T-helper 17 cell (primary cell): ENCODE measurements at regions not wholly inside any gene's neighbourhood (a gene's known extent, or its start where the extent isn't known, plus 50 kb on each side); places are given as distances from the start of the nearest gene placed in this dataset.
"Not testable (repeated sequence)": the region's sequence is repeated elsewhere in the genome, so short reads cannot be mapped to it uniquely, and the experiment has no call there.

Experiments
- ATAC-seq: fragments of 150-1000 bp; cut with Tn5 transposase; 2 replicates; pipeline ENCODE4 v1.10.0; 2021; ENCODE audit warnings: mild to moderate bottlenecking, moderate library complexity
- DNase-seq, 3 donors: peaks; one replicate each; pipeline versions ENCODE4 v3.0.0 to v3.0.0-alpha.2; 2020 to 2021
- H3K9me3 ChIP-seq: one replicate; pipeline ENCODE4 v1.7.0; 2013; ENCODE audit warnings: low read length, mild to moderate bottlenecking; ENCODE audit not compliant: control insufficient read depth, poor library complexity, severe bottlenecking
- H3K27ac Mint-ChIP-seq: one replicate; pipeline ENCODE4 v1.8.0; 2022; ENCODE audit warnings: mild to moderate bottlenecking, moderate library complexity, mixed read lengths
- H3K27me3 Mint-ChIP-seq: one replicate; pipeline ENCODE4 v1.8.0; 2022; ENCODE audit warnings: mixed read lengths
- H3K36me3 Mint-ChIP-seq: one replicate; pipeline ENCODE4 v1.8.0; 2022; ENCODE audit warnings: low read depth, mixed read lengths
- H3K4me1 Mint-ChIP-seq: one replicate; pipeline ENCODE4 v1.8.0; 2022; ENCODE audit warnings: mild to moderate bottlenecking, mixed read lengths
- H3K4me3 Mint-ChIP-seq: one replicate; pipeline ENCODE4 v1.8.0; 2022; ENCODE audit warnings: mild to moderate bottlenecking, moderate library complexity, mixed read lengths

DNA sequence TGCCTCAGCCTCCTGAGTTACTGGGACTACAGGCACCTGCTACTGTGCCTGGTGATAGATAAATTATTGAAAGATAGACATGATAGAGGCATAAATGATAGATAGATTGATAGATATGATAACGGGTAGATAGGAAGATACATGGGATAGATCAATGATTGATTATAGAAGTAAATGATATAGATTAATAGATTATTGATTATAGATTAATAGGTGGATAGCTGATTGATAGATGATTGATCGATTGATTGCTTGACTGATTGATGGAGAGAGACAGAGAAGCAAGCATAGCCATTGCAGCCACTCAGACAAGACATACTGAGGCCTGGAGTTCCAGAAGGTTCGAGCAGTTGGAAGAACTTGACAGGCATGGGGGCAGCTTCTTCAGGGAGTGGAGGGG, 3024.8 kb upstream of the TEKT4 start:
- H3K4me3 Mint-ChIP-seq, H3K27me3 Mint-ChIP-seq, ATAC-seq, H3K9me3 ChIP-seq, H3K36me3 Mint-ChIP-seq, H3K4me1 Mint-ChIP-seq, DNase-seq, H3K27ac Mint-ChIP-seq: not testable (repeated sequence)

DNA sequence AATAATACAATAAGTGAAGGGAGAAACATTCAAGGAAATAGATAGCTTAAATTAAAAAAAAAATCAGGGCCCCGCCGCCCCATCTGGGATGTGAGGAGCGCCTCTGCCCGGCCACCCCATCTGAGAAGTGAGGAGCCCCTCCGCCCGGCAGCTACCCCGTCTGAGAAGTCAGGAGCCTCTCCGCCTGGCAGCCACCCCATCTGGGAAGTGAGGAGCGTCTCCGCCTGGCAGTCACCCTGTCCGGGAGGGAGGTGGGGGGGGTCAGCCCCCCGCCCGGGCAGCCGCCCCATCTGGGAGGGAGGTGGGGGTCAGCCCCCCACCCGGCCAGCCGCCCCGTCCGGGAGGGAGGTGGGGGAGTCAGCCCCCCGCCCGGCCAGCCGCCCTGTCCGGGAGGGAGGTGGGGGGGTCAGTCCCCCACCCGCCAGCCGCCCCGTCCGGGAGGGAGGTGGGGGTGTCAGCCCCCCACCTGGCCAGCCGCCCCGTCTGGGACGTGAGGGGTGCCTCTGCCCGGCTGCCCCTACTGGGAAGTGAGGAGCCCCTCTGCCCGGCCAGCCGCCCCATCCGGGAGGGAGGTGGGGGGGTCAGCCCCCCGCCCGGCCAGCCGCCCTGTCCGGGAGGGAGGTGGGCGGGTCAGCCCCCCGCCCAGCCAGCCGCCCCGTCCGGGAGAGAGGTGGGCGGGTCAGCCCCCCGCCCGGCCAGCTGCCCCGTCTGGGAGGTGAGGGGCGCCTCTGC, 3019.4 kb upstream of the TEKT4 start:
- not testable (repeated sequence) for DNase-seq, H3K27ac Mint-ChIP-seq, ATAC-seq, H3K4me1 Mint-ChIP-seq, H3K4me3 Mint-ChIP-seq, H3K27me3 Mint-ChIP-seq, H3K36me3 Mint-ChIP-seq, H3K9me3 ChIP-seq

DNA sequence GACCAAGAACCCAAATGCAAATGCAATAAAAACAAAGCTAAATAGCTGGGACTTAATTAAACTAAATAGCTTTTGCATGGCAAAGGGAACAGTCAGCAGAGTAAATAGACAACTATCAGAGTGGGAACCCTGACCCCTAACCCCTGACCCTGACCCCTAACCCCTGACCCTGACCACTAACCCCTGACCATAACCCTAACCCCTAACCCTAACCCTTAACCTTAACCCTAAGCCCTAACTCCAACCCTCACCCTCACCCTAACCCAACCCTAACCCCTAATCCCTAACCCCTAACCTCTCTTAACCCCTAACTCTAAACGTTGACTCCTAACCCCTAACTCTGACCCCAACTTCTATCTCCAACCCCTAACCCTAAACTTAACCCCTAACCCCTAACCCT, 3014.3 kb upstream of the TEKT4 start:
- not testable (repeated sequence) for H3K27ac Mint-ChIP-seq, H3K9me3 ChIP-seq, ATAC-seq, H3K36me3 Mint-ChIP-seq, H3K4me1 Mint-ChIP-seq, DNase-seq, H3K4me3 Mint-ChIP-seq, H3K27me3 Mint-ChIP-seq

DNA sequence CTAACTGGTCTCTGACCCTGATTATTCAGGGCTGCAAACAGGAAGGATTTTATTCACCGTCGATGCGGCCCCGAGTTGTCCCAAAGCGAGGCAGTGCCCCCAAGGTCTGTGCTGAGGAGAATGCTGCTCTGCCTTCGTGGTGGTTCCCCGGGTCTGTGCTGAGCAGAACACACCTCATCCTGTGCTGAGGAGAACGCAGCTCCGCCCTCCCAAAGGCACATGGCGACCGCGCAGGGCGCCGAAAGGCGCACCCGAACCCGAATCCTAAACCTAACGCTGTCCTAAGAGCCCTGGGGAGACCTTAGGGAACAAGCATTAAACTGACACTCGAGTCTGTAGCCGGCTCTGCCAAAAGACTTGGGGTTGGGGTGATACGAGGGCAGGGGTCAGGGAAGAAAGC, 3013.5 kb upstream of the TEKT4 start:
- ATAC-seq, H3K4me1 Mint-ChIP-seq, DNase-seq: not testable (repeated sequence)

DNA sequence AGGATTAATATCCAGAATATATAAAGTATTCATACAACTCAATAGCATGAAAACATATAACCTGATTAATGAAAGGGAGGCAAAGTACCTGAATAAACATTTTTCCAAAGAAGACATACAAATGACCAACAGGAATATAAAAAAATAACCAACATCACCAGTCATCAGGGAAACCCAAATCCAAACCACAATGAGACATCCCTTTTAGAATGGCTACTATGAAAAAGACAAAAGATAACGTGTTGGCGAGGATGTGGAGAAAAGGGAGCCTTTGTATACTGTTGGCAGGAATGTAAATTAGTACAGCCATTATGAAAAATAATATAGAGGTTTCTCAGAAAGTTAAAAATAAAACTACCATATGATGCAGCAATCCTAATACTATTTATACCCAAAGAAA, 2999.5 kb upstream of the TEKT4 start:
- H3K36me3 Mint-ChIP-seq, ATAC-seq, H3K4me3 Mint-ChIP-seq, H3K27ac Mint-ChIP-seq, H3K27me3 Mint-ChIP-seq, DNase-seq, H3K4me1 Mint-ChIP-seq, H3K9me3 ChIP-seq: not testable (repeated sequence)

More for the DNA sequence above, 3013.5 kb upstream of the TEKT4 start:
- H3K27ac Mint-ChIP-seq, H3K9me3 ChIP-seq, H3K27me3 Mint-ChIP-seq, H3K4me3 Mint-ChIP-seq, H3K36me3 Mint-ChIP-seq: not testable (repeated sequence)

DNA sequence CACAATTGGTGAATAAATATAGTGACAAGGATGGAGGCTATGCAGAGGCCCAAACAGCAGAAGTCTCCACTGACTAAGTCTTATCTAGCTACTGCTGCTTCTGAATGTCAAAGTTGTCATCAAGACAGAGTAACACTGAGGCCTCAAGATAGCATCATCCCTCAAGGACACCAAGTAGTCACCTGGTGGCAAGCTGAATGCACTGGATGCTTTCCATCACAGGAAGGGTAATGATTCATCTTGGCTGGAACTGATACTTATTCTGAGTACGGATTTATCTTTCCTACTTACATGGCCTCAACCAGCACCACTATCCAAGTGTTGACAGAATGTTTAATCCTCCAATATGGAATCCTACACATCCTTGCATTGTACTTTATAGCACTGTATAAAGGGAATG, 2997.8 kb upstream of the TEKT4 start:
- not testable (repeated sequence) for ATAC-seq, H3K4me3 Mint-ChIP-seq, H3K36me3 Mint-ChIP-seq, DNase-seq, H3K27ac Mint-ChIP-seq, H3K4me1 Mint-ChIP-seq, H3K27me3 Mint-ChIP-seq, H3K9me3 ChIP-seq

DNA sequence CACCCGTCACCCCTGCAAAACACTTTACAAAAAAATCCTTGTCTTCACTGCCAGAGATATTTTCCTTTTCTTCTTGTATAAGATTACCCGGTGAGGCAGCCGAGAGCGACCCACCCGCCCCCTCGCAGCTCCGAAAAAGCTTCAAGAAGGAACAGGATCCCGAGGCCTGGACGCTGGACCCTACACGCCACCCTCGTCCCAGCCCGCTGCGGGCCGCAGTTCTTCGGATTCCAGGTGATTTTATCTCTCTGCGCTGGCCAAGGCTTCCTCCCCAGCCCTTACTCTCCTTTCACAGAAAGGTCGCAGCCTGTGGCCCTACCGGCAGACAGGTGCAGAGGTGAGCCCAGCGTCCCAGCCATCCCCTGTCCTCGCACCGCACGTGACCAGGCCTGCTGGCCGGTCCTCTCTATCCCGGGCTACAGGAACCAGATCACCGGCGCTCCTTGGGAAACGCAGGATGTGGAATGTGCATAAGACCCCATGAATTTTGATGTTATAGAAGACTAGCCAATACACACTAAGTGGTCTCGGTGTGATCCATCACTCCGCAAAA, 2993.5 kb upstream of the TEKT4 start:
- H3K4me3 Mint-ChIP-seq, H3K36me3 Mint-ChIP-seq, H3K27me3 Mint-ChIP-seq, ATAC-seq, H3K27ac Mint-ChIP-seq, H3K9me3 ChIP-seq, DNase-seq, H3K4me1 Mint-ChIP-seq: not testable (repeated sequence)

DNA sequence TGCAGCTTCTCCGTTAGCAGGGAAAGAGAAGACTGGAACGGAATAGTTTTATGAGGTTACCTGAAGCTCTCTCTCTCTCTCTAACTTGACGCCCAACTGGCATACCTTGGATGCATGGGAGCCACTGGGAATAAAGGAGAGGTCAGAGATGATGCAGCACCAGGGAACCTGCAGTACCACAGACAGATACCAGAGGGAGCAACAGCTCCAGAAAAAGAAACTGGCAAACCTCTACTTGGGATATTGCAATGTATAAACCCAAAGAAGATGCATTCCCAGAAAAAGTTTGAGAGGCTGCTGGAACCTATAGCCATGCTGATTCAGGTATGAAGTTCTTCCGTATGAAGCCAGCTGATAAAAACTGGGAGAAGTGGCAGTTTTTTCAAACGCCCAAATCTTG, 2976.1 kb upstream of the TEKT4 start:
- ATAC-seq, H3K9me3 ChIP-seq, H3K4me1 Mint-ChIP-seq, H3K36me3 Mint-ChIP-seq, H3K4me3 Mint-ChIP-seq, H3K27me3 Mint-ChIP-seq, DNase-seq, H3K27ac Mint-ChIP-seq: not testable (repeated sequence)

DNA sequence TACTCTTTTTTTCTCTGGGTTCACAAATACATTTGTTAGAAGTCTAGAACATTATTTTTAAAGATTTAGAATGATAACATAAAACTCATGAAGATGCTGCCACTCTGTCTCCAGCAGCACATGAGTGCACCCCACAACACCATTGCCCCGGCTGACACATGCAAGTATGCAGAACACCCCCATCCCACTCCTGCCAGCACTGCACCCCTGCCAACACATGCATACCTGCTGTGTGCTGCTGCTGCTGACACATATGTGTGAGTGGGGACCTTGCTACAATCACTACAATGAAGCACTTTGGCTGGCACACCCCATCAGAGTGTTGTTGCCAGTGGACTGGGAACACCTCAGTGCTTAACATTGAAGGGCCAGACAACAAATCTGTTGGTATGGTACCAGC, 2953.6 kb upstream of the TEKT4 start:
- ATAC-seq, H3K4me3 Mint-ChIP-seq, H3K27me3 Mint-ChIP-seq, DNase-seq, H3K4me1 Mint-ChIP-seq, H3K36me3 Mint-ChIP-seq, H3K27ac Mint-ChIP-seq, H3K9me3 ChIP-seq: not testable (repeated sequence)
